ENCODE measurements at regions not wholly inside any gene's neighbourhood (a gene's known extent, or its start where the extent isn't known, plus 50 kb on each side); places are given as distances from the start of the nearest gene placed in this dataset.

DNA sequence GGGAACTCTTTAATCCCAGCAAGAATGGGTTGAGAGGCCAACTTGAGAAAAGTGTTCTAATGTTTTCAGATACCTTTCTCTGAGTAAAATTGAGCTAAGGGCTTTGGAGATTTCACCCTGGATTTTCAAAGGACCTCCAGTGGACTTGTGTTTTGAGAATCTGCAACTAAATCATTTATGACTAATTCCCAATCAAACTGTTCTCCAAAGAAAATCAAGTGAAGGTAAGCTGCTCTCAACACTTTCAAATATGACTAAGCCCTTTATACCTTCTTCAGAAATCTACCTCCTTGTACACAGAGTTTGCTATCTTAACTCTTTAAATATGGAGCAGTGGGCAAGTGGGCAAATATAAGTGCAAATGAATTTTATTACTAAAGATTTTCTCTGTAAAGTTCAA, 392.9 kb downstream of the PDGFC start:
- TF ChIP-seq, protein P1, sequence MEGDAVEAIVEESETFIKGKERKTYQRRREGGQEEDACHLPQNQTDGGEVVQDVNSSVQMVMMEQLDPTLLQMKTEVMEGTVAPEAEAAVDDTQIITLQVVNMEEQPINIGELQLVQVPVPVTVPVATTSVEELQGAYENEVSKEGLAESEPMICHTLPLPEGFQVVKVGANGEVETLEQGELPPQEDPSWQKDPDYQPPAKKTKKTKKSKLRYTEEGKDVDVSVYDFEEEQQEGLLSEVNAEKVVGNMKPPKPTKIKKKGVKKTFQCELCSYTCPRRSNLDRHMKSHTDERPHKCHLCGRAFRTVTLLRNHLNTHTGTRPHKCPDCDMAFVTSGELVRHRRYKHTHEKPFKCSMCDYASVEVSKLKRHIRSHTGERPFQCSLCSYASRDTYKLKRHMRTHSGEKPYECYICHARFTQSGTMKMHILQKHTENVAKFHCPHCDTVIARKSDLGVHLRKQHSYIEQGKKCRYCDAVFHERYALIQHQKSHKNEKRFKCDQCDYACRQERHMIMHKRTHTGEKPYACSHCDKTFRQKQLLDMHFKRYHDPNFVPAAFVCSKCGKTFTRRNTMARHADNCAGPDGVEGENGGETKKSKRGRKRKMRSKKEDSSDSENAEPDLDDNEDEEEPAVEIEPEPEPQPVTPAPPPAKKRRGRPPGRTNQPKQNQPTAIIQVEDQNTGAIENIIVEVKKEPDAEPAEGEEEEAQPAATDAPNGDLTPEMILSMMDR (IDR thresholded peaks at IDR 0.05) = no peak
- no peak for TF ChIP-seq EP300 (IDR thresholded peaks at IDR 0.05)
- TF ChIP-seq POLR2A (IDR thresholded peaks at IDR 0.05) = no peak

Measured in gastroesophageal sphincter (tissue), 3 donors.